ENCODE measurements at regions not wholly inside any gene's neighbourhood (a gene's known extent, or its start where the extent isn't known, plus 50 kb on each side); places are given as distances from the start of the nearest gene placed in this dataset.

DNA sequence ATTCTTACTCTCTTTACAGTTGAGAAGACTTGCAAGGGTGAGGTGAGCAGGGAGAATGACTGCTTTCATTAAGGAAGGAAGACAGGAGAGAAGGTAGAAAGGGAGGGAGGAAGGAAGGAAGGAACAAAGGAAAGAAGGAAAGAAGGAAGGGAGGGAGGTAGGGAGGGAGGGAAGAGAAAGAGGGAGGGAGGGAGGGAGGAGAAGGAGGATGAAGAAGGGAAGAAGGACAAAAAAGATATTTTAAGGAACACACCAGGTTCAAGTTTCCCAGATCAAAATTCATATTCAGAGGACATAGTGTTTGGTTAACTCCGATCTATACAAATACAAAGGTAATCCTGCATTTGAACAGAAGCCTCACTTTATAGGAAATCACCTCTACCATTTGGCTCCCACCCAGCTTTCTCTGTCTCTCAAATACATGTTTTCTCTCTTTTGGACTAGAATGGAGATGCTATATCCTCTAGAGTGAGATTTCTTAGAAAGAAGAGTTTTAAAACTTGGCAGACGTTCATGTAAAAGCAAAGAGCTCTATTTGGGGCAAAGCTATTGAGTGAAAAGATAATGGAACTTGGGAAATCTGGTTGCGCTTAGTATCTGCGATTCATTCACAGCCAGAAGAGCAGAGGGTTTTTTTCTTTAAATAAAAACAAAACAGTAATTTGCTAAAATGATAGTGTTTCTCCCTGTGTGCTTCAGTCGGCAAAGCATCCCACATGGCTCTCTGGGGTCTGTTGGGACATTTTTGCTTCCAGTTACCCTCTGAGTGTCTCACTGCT, 261.9 kb upstream of the LYZL1 start:
- peaks cover 3% of the 10 kb centered on the region for H3K4me1 ChIP-seq (ENCODE audit: insufficient read depth, low read length)
- H3K27ac ChIP-seq (ENCODE audit: low read depth, low read length) = no peak overlapping the region
- H3K36me3 ChIP-seq (ENCODE audit: insufficient read depth, low read length) = no peaks in the 10 kb centered on the region
- no peaks in the 10 kb centered on the region for H4K20me1 ChIP-seq (ENCODE audit: insufficient read depth, low read length)
- H3K4me2 ChIP-seq (ENCODE audit: insufficient read depth, low read length) = no peak overlapping the region
- no peak overlapping the region for H3K4me3 ChIP-seq (ENCODE audit: insufficient read depth, low read length)
- H3K27me3 ChIP-seq (ENCODE audit: insufficient read depth, low read length) = peaks cover 37% of the 10 kb centered on the region
- H2AFZ ChIP-seq (ENCODE audit: low read length) = no peak overlapping the region
- no peaks in the 10 kb centered on the region for H3K9me3 ChIP-seq (ENCODE audit: low read depth, low read length)
- no peaks in the 10 kb centered on the region for H3K79me2 ChIP-seq (ENCODE audit: insufficient read depth, low read length)
- no peak for DNase-seq (ENCODE audit: insufficient read length, low spot score, missing footprints)
- TF ChIP-seq, protein P1, sequence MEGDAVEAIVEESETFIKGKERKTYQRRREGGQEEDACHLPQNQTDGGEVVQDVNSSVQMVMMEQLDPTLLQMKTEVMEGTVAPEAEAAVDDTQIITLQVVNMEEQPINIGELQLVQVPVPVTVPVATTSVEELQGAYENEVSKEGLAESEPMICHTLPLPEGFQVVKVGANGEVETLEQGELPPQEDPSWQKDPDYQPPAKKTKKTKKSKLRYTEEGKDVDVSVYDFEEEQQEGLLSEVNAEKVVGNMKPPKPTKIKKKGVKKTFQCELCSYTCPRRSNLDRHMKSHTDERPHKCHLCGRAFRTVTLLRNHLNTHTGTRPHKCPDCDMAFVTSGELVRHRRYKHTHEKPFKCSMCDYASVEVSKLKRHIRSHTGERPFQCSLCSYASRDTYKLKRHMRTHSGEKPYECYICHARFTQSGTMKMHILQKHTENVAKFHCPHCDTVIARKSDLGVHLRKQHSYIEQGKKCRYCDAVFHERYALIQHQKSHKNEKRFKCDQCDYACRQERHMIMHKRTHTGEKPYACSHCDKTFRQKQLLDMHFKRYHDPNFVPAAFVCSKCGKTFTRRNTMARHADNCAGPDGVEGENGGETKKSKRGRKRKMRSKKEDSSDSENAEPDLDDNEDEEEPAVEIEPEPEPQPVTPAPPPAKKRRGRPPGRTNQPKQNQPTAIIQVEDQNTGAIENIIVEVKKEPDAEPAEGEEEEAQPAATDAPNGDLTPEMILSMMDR (IDR thresholded peaks at IDR 0.05; ENCODE audit: extremely low read depth, low read depth, low read length) = no peak

DNA sequence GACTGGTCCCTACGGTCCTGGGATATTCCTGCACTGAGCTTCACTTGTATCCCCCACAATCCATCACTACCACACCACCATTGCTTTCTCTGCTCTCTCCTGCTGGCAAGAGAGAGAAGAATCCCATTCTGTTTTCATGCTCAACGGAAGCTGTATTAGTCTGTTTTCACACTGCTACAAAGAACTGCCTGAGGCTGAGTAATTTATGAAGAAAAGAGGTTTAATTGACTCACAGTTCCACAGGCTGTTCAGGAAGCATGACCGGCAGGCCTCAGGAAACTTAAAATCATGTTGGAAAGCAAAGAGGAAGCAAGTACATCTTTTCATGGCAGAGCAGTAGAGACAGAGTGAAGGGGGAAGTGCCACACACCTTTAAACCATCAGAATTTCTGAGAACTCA, 260.4 kb upstream of the LYZL1 start:
- TF ChIP-seq, protein P1 (IDR thresholded peaks at IDR 0.05; ENCODE audit: extremely low read depth, low read depth, low read length) = no peak
- Histone ChIP-seq H3K27ac (ENCODE audit: low read depth, low read length) (no peak overlapping the region), H4K20me1 (ENCODE audit: insufficient read depth, low read length) (no peaks in the 10 kb centered on the region), H3K4me2 (ENCODE audit: insufficient read depth, low read length) (no peak overlapping the region), H3K4me3 (ENCODE audit: insufficient read depth, low read length) (no peak overlapping the region), H3K27me3 (ENCODE audit: insufficient read depth, low read length) (peaks cover 35% of the 10 kb centered on the region), H2AFZ (ENCODE audit: low read length) (no peak overlapping the region), H3K79me2 (ENCODE audit: insufficient read depth, low read length) (no peaks in the 10 kb centered on the region), H3K9me3 (ENCODE audit: low read depth, low read length) (no peaks in the 10 kb centered on the region), H3K36me3 (ENCODE audit: insufficient read depth, low read length) (no peaks in the 10 kb centered on the region), H3K4me1 (ENCODE audit: insufficient read depth, low read length) (peaks cover 3% of the 10 kb centered on the region)
- no peak for DNase-seq (ENCODE audit: insufficient read length, low spot score, missing footprints)

DNA sequence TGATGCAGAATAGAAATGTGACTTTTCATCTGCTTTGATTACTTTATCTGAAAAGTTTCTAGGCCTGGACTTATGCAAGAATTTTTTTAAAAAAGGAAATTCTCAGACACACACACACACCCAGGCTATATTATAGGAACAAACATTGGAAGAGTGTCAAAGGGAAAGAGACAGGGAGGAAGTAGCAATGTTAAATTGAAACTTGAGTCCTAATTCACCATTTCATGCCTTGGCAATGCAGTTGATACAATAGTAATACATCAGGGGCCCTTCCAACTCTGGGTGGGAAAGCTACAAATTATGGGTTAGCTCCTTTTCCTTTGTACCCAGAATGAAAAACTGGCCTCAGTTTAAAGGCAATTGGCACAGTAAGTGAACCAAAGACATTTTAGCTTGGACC, 258.0 kb upstream of the LYZL1 start:
- no peak for DNase-seq (ENCODE audit: insufficient read length, low spot score, missing footprints)
- Histone ChIP-seq H3K36me3 (ENCODE audit: insufficient read depth, low read length) (no peaks in the 10 kb centered on the region), H3K27ac (ENCODE audit: low read depth, low read length) (no peak overlapping the region), H3K4me1 (ENCODE audit: insufficient read depth, low read length) (no peaks in the 10 kb centered on the region), H3K4me2 (ENCODE audit: insufficient read depth, low read length) (no peak overlapping the region), H3K27me3 (ENCODE audit: insufficient read depth, low read length) (peaks cover 41% of the 10 kb centered on the region), H4K20me1 (ENCODE audit: insufficient read depth, low read length) (no peaks in the 10 kb centered on the region), H2AFZ (ENCODE audit: low read length) (no peak overlapping the region), H3K9me3 (ENCODE audit: low read depth, low read length) (no peaks in the 10 kb centered on the region), H3K4me3 (ENCODE audit: insufficient read depth, low read length) (no peak overlapping the region), H3K79me2 (ENCODE audit: insufficient read depth, low read length) (no peaks in the 10 kb centered on the region)
- TF ChIP-seq, protein P1 (IDR thresholded peaks at IDR 0.05; ENCODE audit: extremely low read depth, low read depth, low read length) = no peak

DNA sequence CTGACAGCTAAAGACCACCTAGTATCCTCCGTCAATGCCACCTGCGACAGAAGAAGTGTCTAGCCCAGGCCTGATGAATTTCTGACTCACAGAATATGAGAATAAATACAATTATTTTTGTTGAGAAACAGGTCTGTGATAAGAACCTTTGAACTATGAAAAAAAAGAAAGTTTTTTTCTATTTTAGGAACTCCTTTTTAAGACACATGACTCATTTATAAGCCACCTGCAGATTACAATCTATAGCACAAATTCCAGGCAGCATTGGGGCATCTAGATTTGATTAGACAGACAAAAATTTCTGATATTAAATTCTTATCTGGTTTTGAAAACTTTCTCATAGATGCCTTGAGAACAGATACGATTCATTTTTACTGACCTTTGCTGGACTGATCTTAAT, 256.7 kb upstream of the LYZL1 start:
- Histone ChIP-seq H3K9me3 (ENCODE audit: low read depth, low read length) (no peaks in the 10 kb centered on the region), H3K4me1 (ENCODE audit: insufficient read depth, low read length) (no peaks in the 10 kb centered on the region), H3K36me3 (ENCODE audit: insufficient read depth, low read length) (no peaks in the 10 kb centered on the region), H3K4me3 (ENCODE audit: insufficient read depth, low read length) (no peak overlapping the region), H3K79me2 (ENCODE audit: insufficient read depth, low read length) (no peaks in the 10 kb centered on the region), H3K27me3 (ENCODE audit: insufficient read depth, low read length) (peaks cover 30% of the 10 kb centered on the region), H3K4me2 (ENCODE audit: insufficient read depth, low read length) (no peak overlapping the region), H3K27ac (ENCODE audit: low read depth, low read length) (no peak overlapping the region), H4K20me1 (ENCODE audit: insufficient read depth, low read length) (no peaks in the 10 kb centered on the region), H2AFZ (ENCODE audit: low read length) (no peak overlapping the region)
- no peak for DNase-seq (ENCODE audit: insufficient read length, low spot score, missing footprints)
- TF ChIP-seq, protein P1 (IDR thresholded peaks at IDR 0.05; ENCODE audit: extremely low read depth, low read depth, low read length) = no peak

All from osteoblast (primary cell).